ENCODE measurements at regions not wholly inside any gene's neighbourhood (a gene's known extent, or its start where the extent isn't known, plus 50 kb on each side); places are given as distances from the start of the nearest gene placed in this dataset.

DNA sequence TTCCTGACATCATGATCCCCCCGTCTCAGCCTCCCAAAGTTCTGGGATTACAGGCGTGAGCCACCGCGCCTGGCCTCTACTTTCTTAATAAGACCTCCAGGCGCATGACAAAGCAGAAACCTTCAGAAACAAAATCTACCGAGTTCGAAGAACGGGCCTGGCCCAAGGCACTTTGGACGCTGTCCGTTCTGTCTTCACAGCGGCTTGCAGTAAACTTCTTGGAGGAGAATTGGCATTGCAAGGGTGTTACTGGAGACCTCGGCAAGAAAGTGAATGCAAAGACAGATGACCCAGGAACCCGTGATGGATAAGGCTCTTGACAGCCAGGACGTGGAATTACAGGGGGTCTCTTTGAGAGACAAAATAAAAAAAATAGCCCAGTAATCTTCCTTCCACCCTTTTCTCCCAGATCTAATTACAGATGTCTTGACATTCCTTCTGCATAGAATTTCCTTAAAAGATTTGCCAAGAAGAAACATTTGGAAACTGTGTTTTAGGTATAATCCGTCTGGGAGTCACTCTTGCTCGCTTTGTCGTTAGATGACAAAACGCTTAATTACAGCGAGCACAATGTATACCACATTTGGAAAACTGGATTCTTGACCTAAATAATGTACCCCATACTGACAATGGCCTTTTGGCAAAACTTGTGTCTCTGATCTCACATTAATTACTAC is 83.2 kb upstream of the TBX3 start:
- no peak for DNase-seq (ENCODE audit: low read depth)

DNA sequence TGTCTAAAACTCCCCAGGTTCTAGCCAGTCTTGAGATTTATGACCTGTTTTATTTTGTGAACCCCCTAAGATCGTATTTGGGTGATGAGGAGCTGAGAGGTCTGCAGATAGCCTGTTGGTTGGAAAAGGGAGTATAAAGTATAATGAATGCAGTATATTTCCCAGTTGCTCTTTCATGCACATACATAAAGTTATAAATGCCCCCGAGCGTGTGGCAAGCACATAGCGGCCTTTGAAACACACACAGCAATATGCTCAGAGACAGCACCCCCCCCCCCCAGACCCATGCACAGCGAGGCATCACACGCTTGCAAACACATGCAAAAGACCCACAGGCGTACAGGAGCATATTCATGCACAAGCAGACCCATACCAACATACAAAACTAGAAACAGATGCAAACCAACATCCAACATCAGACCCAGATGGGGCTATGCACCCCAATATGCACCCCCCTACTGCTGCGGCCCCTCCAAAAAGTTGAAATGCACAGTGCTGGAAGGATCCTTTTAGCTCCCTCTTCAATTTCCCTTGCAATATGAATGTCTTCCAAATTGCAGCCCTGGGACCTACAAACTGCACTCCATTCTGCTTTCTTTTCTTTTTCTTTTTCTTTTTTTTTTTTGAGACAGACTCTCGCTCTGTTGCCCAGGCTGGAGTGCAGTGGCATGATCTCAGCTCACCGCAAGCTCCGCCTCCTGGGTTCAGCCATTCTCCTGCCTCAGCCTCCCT is 82.2 kb upstream of the TBX3 start:
- no peak for DNase-seq (ENCODE audit: low read depth)

DNA sequence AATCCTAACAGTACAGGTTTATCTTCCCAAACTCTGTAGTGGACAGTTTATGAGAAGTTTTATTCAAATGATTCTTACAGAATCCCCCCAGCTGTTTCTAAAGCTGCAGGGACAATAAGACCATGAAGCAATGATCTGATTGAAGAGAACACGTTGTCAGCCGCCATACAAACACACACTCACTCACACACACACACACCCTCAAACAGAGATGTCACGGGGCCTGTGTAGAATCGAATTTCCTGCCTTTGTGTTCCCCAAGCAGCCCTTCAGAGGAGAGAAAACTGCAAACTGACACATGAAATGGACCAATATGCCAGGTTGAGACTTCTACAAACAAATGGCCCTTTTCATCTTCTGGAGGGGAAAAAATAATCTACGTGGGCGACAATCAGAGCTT is 80.5 kb upstream of the TBX3 start:
- DNase-seq (ENCODE audit: low read depth), result no peak

DNA sequence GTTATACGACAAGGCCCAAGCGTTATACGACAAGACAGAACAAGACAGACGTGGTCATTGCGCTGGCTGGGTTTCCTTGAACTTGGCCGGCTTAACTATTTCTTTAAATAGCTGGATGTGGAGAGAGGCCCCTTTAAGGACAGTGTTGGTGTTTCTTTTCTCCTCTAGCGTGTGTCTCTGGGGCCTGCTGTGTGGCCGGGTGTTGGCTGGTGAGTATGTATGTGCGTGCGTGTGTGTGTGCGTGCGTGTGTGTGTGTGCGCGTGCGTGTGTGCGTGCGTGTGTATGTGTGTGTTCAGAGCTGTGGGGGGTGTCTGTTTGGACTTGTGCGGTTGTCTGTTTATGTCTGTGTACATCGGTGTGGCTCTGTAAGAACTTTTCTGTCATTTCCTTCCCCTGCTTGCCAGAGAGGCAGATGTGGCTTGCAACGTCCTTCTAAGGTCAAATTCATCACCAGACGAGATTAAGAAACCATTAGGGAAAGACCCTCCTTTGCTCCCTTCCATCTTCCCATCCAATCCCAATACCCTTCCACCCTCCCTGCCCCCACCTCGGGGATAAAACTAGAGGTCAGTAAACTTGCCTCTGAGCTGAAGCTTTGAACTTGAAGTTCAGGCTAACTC is 78.6 kb upstream of the TBX3 start:
- DNase-seq (ENCODE audit: low read depth), result no peak

DNA sequence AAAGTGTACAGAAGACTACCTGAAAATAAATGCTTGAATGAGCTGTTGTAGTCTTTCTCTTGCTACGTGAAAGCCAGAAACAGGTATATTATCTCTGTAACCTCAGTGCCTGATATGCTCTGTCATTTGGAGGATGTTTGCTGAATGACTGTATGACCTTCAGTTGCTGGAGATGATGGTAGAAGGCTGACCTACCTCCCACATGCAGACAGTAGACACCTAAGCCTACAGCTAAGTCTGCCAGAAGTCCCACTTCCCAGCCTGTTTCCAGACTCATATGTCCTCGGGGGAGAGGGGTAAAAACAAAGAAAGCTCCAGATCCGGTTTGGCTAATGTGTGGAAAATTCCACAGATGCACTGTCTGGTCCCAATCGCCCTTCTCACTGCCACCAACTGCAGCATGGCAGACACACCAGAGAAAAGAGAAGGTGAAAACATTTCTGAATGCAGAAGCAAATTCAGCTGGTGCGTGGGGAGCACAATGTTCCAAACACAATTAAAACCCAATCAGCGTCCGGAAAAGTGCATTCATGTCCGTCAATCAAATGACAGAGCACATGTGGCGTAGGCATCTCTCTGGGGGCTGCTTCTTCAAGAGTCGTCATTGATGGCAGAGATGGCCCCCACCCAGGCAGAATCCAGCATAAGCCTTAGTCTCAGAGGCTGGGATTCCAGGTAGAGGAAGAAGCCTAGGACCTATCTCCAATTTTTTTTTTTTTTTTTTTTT is 76.3 kb upstream of the TBX3 start:
- no peak for DNase-seq (ENCODE audit: low read depth)

DNA sequence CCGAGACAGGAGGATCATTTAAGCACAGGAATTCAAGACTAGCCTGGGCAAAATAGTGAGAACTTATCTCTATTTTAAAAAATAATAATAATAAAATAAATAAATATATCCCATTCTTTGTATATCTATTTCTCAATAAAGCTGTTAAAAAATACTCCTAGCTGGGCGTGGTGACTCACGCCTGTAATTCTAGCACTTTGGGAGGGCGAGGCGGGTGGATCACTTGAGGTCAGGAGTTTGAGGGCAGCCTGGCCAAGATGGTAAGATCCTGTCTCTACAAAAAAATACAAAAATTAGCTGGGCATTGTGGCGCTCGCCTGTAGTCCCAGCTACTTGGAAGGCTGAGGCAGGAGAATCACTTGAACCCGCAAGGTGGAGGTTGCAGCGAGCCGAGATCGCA is 75.7 kb upstream of the TBX3 start:
- no peak for DNase-seq (ENCODE audit: low read depth)

DNA sequence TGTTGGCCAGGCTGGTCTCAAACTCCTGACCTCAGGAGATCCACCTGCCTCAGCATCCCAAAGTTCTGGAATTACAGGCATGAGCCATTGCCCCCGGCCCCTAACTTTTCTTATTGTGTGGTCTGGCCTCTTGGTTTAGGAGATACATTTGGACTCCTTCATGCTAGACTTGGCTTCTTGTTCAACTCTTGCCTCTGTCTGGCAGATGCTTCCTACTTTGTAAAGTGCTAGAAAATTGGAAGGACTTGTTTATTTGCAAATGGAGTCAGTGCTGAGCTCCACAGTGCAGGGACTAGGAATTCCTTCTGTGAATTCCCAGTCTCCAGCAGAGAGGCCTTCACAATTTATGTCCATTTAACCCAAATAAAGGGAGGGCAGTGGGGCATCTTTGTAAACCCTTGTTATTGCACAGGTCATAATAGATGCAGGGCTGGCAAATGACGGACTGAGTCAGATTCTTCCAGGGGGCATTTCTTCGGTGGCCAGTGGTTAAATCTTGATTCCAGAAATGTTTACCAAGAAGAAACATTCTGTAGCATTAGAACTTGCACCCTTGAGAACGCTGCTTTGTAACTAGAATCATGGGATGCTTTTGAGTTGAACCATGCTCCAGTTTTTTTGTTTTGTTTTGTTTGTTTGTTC is 73.8 kb upstream of the TBX3 start:
- DNase-seq (ENCODE audit: low read depth), result no peak

DNA sequence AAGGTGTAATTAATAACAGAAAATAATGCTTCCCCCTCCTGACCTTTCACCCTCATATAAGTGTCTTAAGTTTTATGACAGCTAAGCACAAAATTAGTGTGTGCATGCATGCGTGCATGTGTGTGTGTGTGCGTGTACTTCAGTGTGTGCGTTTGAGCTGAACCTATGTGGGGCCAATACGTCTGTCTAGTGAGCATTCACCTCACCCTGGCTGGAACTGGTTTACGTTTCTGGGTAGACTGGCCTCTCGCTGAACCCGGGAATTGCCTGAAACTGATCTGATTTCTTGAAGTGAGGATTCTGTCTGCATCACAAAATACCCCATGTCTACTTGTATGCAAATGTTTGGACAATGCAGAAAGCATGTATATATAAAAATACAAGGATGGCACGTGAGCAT is 68.2 kb upstream of the TBX3 start:
- no peak for DNase-seq (ENCODE audit: low read depth)

DNA sequence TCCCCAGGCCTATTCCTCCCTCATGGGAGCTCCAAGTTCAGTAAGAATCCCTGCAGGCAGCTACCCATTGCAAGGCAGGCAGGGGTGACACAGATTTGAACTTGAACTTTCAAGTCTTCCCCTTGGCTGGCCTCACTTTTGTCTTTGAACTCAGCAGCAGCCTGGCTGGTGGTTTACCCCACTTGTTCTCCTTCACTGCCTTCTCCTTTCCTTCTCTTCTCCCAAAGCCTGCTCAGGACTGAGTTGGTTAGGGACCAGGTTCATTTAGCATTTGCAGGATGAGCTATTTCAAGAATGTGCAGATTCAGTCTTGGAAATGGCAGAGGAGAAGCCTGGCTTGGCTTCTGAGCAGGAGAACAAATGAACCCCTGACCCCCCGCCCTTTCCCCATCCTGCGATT is 67.7 kb upstream of the TBX3 start:
- no peak for DNase-seq (ENCODE audit: low read depth)

DNA sequence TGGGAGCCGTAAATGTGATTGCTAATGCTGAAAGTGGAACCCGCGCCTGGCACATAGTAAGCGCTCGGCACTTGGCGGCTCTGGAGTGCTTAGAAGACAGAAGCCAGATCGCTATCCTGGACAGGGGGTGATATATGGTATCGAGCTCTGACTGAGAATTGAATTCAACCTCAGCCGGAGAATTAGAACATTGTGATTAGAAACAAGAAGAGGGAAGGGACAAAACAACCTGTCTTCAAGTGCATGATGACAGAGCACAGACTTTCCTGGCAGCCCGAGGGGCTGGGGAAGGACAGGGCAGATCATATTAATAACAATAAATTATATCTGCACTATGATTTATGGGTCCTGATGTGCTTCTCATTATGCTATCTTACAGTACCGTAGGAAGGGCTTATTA is 66.9 kb upstream of the TBX3 start:
- no peak for DNase-seq (ENCODE audit: low read depth)

DNA sequence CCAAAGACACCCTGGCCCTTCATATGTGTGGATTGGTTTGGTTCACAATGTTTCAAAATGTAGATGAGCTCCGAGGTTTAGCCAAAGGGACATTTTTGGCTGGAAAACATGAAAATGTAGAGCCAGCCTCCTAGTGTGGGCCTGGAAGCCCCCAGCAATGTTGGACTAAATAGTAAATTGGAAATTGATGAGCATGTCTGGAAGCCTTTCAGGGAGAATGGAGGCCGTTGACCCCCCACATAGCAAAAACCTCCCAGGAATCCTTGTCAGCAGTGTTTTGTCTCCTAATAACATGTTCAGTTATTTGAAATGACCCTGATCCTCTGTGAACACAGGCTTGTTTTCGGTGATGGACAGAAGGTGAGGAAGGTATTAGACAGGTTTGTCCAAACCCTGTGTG is 65.1 kb upstream of the TBX3 start:
- no peak for DNase-seq (ENCODE audit: low read depth)

DNA sequence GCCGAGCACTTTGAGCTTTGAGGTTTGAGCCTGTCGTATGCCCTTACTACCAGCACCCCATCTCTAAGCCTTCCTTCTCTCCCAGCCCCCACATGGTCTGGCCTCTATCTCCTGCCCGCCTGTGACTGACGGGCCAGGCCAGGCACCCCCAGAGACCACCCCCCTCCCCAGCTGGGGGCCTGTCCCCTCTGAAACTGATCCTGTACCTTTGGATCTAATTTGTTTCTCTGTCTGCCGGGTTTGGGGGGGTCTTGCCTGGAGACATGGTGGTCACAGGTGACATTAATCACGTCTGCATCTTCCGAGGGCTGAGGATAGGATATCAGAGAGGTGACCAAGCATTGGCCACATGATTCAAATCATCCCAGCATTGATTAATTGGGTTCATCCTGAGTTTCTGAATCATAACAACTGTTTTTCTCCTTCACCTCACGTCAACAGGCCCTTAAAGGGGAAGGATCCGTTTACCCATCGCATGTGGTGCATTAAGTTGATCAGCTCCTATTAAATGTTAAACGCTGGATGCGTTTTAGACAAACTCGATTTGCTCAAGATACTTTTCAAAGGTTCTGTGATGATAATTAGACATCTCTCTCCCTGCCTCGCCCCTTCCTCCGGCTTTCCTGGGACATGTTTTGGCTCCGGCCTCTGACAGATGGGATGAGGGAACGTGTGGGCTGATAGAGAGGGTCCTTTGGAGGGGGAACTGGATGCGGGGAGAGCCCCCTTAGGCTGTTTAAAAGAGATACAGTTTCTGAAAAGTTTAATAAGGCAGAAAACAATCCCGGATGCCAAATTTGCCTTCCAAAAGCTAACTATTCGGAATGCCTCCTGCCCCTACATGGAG is 63.3 kb upstream of the TBX3 start:
- no peak for DNase-seq (ENCODE audit: low read depth)

DNA sequence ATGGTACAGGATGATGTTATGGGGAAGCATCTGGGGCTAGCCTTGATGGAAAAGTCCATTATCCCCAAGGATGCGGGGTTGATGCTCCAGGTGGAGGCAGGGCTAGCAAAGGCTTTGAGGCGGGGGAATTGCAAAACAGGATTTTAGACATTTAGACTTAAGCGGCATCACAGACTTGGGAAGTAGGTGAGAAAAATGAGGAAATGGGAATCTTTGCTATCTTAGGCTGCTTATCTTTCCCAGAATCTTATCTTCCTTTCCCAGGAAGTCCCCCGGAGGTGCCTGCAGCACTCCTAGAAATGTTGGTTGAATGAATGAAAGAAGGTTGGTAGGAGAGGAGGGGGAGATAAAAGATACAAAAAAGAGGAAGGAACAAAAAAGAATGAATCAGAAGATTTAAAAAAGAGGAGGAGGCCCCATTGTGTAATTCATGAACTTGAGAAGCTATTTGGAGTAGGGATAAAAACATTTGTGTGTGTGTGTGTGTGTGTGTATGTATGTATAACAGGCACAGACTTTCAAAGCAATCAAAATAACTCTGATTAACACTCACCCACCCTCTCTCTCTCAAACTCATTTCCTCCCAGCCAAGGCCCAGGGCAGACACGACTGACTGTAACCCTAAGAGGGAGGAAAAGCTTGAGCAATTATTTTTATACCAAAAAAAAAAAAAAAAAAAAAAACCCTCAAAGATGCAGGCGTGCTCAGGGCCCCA is 62.5 kb upstream of the TBX3 start:
- DNase-seq (ENCODE audit: low read depth), result no peak

DNA sequence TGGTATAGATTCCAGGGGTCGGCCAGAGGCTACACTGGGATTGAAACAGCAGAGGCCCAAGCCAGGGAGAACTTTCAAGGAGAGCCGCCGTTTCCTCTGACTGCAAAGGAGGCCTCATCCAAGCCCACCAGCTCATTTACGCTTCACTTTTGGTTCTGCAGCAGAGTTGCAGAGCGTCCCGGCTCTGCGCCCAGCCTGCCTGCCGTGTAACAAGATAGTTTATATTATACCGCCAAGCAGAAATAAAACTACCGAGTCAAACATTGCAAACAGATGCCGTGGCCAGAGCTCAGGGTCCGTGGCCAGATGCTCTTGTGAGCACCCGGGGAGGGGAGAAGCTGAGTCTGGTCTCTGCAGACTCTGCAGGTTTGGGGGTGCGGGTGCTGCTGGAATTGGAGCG is 60.7 kb upstream of the TBX3 start:
- no peak for DNase-seq (ENCODE audit: low read depth)

DNA sequence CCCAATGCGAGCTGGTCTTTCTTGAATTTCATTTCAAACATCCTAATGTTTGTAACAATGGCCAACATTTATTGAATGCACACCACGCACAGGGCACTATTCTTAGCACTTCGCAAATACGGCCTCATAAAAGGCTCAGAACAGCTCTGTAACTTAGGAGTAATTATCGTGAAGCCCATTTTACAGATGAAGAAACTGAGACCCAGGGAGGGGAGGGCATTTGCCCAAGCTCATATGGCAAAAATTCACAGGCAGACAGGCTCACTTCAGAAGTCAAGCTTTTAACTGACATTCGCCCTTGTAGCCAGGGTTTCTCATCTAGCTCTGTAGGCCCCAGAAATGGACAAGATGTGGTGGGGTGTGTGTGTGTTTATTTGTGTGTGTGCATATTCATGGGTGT is 60.3 kb upstream of the TBX3 start:
- no peak for DNase-seq (ENCODE audit: low read depth)

DNA sequence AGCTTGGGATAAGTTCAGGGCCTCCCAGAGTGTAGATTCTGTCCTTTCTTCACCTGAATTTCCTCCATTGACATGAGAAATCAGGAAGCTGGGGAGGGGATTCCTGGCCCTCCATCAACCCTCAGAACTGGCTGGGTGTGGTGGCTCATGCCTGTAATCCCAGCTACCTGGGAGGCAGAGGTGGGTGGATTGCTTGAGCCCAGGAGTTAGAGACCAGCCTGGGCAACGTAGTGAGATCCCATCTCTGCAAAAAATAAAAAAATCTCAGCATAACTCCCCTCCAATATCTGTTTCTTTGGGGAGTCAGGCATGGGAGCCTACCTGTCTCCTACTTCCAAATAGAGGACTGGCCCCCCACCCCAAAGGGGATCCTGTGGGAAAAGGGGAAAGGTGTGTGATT is 59.8 kb upstream of the TBX3 start:
- no peak for DNase-seq (ENCODE audit: low read depth)

DNA sequence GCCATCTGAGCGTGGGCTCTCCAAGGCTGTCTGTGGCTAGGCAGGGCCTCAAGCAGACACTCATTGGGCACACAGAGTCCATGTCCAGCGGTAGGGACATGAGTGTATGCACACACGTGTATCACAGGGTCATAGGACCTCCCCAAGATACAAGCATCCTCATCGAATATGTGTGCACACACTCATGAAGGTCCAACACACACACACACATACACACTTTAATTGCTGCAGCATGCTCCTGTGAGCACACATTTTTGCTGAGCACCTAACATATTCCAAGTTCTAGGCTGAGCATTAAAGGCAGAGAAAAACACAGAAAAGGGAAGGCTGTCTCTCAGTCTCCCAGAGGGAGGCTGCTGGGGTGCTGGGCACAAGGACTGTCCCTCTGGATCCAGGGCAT is 59.3 kb upstream of the TBX3 start:
- no peak for DNase-seq (ENCODE audit: low read depth)

DNA sequence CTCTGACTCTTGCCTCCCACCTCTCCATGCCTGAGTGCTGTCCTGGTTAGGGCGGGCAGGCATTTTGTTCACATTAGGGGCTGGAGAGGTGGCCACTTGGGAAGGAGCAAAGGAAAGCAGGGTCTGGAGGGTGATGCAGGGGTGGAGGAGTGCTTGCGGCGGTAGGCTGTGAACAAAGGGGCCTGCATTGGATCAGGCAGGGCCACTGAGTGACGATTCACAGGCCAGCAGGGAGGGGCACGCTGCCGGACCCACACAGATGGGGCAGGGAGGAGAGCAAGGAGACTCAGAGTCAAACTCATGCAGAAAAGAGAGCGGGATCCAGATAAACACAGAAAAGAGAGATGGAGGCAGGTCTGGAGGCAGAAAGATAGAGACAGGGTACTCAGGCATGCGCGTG is 58.4 kb upstream of the TBX3 start:
- no peak for DNase-seq (ENCODE audit: low read depth)

DNA sequence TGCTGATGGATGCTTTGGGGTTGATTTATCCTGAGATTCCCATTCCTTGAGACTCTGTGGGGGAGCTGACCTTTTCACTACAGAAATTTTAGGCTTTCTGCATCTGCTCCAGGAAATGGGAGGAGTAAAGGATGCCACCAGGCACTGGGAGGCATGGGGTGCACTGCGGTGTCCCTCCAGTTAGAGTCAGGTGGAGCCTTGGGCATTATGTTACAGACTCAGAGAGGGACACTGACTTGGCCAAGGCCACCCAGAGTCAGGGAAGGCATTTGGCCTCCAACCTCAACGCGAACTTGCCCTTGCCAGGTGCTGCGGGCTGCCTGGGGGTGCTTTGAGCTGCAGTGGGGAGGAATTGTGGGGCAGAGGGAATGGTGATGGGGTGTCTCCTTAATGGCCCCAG is 58.0 kb upstream of the TBX3 start:
- no peak for DNase-seq (ENCODE audit: low read depth)

DNA sequence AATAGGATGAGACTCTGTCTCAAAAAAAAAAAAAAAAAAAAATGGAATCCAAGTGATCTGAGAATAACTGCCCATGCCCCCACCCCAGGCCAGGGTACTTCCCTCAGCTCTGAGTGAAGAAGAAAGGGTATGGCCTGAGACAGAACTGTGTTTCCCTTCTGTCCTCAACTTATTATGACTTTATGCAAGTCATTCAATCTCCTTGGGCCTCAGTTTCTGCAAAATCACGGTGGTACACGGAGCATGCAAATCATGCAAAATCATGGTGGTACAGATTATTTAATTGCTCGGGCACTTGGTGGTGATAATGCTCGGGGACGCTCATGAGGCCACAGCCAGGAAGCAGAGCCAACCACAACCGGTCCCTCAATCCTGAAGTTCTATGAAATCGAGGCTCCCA is 56.5 kb upstream of the TBX3 start:
- no peak for DNase-seq (ENCODE audit: low read depth)

Measured in T-helper 22 cell (primary cell).